NCI-H510A treated with DMSO at 0.1 percent for 48 hours (cell line): ENCODE measurements at regions not wholly inside any gene's neighbourhood (a gene's known extent, or its start where the extent isn't known, plus 50 kb on each side); places are given as distances from the start of the nearest gene placed in this dataset.

Experiments
- DNase-seq: peaks from one replicate; lab custom pipeline; 2025; lab: John Stamatoyannopoulos, UW

DNA sequence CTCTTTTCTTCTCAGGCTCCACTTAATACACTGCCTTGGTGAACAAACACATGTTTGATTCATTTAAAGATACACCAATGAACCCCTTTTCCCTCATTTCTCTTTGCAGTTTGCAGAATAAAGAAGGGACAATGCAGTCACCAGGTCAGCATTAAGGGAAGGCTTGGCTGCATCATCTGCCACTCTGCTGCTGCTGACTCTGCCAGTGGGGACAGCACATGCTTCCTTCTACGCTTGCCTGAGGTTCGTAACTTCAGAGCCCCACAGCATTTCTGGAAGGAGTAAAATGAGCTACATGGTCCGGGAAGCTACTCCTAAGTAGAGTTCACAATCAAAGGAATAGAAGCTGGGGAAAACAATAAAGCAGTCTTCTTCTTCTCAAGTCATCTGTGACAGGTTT lies 178.9 kb upstream of the GATB start:
- no peak for DNase-seq

DNA sequence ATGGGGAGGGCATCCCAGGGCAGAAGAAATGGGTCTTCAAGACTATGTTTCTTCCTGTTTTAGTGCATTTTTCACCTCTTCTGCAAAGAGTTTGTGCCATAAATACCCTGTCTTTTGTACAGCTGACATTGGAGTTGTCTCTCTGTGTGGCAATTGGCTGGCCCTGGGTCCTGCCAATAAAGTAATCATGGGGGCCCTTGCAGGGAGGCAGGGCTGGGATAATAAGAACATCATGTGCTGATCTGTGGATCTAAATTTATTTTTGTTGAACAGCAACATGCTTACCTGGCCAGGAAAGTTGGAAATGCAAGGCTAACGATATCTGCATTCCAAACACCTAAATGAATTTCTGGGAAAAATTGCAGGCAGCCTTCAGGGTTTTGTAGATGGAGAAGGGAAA lies 174.6 kb upstream of the GATB start:
- DNase-seq, result no peak

DNA sequence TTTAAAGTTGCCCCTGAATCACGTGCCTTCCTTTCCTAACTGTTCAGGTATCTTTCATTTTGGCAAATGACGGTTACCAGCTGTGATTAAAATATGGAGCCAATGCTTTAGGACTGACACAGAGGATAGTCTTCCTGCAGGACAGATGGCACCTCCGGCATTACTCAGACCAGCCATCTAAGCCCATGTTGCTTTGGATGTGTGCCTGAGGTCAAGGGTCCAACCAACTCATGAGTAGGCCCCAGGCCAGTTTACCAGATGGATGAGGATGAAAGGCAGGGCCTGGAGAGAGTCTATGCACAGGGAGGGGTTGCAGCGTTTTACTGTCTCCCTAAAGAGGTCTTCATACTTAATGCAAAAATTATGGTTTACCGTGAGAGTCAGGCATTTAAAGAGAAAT lies 174.0 kb upstream of the GATB start:
- DNase-seq, result no peak

DNA sequence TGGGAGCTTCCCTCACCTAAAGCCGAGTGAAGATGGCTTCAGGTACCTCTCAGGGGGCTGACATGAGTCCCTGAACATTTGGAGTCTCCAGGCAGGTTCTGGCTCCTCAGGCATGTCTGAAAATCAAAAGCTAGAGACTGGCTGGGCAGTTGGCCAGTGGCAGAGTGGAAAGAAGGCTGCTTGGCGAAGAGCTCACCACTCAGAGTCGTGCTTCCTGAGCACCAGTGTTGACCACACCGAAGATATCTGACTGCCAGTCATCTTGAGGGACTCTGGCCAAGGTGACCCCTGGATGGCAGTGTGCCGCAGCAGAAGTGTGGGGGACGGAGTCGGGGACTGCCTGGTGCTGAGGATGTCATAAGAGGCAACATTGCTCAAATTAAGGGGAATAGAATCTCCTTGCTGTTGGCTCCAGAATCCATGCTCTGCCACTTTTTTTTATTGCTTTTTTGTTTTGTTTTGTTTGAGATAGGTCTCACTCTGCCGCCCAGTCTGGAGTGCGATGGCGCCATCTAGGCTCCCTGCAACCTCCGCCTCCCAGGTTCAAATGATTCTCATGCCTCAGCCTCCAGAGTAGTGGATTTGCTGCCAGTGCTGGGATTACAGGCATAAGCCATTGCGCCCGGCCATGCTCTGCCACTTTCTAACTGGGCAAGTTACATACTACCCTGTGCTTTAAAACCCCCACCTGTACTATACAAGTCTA lies 172.5 kb upstream of the GATB start:
- no peak for DNase-seq

DNA sequence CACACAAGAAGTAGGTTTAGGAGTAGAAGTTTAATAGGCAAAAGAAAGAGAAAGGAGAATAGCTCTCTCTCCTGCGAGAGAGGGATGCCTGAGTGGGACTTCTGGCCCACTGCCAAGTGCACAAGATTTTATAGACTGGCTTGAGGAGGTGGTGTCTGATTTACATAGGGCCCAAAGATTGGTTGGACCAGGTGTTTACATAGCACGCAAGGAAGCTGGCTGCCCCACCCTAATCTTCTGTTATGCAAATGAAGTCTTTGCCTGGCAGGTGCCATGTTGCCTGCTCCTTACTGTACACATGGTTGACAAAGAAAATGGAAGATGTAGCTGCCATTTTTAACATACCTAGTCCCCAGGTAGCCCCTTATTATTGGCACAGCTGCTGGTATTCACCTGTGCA lies 170.8 kb upstream of the GATB start:
- no peak for DNase-seq

DNA sequence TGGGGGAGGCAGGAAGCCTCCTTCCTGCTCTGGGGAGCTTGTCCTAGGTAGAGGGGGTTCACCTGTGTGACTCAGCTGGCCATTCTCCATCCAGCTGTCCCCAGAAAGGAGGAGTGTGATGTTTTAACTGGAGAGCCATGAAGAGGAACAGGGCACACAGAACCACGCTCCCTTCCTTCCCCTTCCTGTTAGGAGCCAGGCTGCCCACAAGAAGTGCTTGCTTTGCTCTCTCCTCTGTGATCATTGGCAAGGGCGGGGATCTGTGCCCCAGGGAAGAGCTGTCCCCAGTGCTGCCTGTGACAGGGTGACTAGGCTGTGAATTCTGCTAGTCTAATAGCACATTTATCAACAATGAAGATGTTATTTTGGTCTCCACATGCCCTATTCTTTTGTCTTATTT lies 169.6 kb upstream of the GATB start:
- DNase-seq, result peak; percentile 4

DNA sequence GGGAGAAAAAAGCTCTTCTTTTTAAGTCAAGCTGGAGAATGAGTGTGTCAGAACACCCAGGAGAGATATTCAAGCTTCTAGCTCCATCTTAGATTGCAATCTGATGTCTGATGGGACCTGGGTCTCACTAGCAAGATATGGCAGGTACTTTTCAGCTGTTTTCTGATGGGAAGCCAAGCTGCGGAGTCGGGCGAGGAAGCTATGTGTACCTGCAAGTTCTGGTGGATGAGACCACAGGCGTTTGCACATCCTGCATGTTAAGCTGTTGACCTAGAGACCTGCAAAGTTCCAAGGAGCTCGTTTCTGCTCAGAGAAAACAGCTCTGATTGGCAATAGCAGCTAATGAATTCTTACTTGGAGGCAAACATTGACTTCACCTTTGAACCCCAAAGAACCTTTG lies 167.3 kb upstream of the GATB start:
- no peak for DNase-seq

DNA sequence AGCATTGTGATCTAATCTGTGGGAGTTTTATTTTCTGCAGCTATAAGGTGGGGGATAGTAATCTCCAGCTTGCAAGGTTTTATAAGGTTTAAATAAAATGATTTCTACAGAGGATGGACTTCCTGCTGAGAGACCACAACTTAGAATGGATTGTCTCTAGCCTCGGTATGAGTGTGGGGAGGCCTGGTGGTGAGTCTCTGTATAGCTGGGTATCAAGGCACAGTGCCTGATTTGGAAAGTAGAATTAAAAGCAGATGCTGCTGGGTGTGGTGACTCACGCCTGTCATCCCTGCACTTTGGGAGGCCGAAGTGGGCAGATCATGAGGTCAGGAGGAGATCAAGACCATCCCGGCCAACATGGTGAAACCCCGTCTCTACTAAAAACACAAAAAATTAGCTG lies 162.0 kb upstream of the GATB start:
- DNase-seq, result no peak

DNA sequence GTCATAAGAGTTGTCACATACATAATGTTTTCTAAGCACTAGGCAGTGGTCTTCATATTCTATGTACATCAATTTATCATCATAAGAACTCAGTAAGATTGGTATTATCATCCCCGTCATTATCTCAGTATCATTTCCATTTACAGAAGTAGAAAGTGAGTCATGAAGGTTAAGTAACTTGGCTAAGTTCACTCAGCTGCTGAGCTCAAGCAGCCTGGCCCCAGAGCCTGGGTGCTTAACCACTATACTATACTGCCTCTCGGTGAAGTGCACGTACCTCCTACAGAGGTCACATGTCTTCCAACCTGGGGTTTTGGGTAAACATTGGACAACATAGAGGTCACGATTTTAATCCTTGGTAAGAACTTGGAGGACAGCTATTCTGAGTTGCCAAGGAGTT lies 161.5 kb upstream of the GATB start:
- DNase-seq, result no peak

DNA sequence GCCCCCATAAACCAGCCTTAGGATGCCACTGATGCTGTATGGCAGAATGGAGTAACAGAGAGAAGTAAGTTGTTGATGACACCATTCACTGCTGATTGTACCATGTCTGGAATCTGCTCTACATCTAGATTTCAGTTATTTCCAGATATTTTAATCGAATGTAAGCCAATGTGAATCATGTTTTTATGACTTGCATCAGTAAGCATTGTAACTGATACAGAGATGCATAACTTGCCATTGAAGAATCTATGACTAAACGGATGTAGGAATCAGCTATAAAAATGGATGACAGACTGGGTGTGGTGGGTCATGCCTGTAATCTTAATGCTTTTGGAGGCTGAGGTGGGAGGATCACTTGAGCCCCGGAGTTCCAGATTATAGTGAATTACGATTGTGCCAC lies 161.0 kb upstream of the GATB start:
- DNase-seq, result no peak

DNA sequence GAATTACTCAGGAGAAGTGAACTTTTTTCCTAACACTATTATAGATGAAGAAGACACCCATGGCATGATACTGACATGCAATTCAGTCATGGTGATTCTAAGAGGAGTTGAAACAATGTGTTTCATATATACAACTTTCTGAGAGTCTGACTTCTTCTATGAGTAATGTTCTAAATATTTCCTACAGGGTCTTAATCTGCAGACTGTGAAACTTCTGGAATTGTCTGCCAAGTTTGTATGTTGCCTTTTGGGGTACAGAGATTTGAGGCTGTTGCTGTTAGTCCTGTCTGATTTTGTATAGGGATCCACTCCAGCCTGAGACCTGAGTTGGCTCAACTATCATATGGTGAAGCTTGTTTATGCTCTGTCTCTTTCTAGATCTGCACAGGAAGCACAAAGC lies 160.6 kb upstream of the GATB start:
- DNase-seq, result no peak

DNA sequence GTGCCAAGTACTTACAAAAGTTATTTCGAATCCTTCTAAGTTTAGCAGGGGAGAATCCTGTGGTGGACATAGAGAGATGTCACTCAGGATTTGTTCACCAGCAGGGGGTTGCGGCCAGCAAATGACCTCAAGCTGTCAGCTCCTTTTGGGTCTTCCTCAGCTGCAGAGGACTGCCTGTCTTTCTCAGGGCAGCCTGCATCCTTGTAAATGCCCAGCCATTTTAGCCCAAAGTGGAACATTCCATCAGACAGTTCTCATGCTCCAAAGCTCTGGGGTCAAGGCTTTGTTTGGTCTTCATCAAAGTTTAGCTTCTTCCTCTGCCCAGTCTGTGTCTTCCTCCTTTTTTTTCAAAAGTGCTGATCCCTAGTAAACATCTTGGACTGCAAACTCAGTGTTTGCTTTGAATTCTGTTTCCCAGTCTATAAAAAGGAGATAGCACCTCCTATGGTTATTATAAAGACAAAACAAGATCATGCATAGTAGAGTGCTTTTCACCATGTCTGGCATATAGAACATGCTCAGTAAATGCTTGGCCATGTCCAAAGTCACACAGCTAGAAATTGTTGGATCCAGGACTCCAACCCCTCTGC lies 156.4 kb upstream of the GATB start:
- DNase-seq, result no peak

DNA sequence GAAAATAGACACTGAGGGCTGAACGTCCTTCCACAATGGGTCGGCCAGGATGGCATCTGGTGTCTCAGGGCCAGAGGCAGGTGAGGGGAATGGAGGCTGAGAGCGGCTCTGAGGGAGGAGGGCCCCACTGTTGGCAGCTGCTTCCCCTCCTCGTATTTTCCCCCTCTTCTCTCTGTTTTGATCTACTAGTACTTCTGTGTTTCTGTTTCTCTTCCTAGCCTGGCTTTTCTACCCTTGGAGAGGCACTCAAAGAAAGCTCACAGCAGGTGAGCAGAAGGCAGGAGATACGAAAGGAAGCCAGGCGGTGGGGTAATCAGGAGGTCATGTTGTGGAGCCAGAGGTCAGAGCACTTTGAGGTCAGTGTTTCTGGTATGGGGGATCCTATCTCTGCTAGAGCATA lies 151.8 kb upstream of the GATB start:
- peak; percentile 27 for DNase-seq

DNA sequence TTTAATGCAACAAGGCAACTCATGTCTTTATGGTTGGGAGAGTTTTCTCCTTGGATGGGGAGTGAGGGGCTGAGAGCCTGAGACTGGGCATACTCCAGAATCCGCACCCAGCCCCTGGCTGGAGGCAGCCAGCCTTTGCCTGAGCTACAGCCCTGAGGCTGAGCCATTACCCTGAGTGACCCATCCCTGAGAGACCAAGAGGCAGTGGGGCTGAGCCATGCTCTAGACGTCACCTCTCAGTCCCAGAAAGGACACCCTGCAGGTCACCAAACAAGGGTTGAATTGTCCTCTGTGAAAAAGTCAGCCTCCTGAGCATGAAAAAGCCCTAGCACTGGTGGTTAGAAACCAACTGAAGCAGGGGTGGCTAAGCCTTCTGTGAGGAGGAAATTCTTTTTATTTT lies 151.2 kb upstream of the GATB start:
- no peak for DNase-seq

DNA sequence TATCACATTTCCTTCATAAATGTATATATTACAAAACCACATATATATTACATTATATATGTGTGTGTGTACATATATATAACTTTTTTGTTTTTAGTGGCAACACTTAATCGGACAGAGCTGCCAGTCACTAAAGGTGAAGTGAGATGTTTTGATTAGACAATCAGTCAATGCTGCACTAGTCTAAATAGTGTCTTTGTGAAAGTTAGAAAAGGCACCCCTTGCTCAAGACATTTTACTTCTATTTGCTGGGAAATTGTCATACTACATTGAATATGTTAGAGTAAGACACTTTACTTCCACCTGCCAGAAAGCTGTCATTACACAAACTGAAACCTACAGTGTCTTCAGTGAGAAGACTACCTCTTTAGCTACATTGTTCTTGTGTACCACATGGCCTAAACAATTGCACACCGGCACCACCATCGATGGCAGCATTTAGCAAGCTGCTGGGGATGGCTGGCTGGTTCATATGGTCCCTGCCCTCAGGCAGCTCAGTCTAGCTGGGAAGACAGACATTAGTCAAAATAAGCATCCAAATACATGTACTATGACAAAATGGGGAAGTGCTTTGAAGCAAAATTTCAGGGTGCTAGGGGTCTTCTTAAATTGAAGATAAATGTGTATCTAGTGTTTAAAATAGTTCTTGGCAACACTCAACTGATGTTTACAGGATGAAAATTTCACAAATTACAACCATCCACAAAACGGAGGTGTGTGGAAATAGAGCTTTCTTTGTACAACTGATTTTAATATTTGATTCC lies 148.1 kb upstream of the GATB start:
- DNase-seq, result no peak

DNA sequence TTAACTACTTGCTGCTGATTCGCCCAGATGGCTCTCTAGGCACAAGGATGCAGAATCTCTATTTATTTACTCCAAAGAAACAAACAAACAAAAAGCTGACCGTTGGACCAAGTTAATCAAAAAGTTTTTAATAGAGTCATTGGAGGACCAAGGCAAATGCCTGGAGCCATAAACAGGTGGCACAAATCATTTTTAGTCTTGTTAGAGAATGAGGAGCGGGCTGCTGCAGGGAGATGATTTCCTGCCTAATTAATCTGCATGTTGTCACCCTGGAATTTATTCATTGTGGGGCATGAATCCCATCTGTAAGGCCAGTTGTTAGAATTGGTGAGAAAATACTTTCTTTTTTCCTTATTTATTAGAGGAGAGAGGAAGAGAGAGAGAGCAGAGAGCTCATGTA lies 147.4 kb upstream of the GATB start:
- DNase-seq, result no peak

DNA sequence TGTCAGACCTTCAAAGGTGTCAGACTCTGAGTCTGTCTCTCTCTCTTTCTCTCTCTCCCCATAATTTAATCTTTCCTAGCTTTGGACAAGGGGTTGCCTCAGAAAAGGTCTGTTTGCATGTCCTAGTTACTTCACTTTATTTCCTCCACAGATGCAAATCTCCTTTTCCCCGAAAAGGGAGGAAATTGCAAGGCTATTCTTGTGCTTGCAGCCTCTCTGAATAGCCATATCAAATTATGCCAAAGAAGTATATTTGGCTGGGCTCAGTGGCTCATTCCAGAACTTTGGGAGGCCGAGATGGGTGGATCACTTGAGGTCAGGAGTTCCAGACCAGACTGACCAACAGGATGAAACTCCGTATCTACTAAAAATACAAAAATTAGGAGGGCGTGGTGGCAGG lies 145.6 kb upstream of the GATB start:
- no peak for DNase-seq

DNA sequence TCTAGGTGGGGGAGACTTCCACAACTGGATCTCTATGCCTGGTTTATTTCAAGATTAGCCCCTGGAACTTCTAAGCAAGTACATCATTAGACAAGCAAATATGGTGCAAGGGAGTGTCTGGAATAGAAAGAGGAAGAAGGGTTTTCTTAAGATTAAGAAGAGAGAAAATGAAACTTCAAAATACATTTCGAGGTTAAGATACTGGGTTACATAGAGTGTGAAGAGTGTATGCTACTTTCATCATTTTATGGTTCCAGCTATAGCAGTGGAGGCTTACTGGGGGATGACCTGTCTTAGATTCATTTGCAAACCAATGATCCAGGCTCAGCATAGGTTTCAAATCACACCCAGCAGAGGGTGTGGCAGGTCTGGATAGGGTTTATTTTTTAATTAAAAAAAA lies 144.4 kb upstream of the GATB start:
- no peak for DNase-seq

DNA sequence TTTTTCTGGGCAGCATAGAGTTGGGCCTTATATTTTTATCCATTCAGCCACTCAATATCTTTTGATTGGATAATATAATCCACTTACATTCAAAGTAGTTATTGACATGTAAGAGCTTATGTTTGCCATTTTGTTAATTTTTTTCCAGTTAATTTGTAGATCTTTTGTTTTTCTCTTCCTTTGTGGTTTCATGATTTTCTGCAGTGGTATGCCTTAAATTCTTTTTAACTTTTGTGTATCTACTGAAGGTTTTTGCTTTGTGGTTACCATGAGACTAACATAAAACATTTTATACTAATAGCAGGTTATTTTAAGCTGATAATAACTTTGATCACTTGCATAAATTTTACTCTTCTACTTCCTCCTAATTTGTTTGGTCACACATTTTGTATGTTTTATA lies 140.8 kb upstream of the GATB start:
- DNase-seq, result no peak

DNA sequence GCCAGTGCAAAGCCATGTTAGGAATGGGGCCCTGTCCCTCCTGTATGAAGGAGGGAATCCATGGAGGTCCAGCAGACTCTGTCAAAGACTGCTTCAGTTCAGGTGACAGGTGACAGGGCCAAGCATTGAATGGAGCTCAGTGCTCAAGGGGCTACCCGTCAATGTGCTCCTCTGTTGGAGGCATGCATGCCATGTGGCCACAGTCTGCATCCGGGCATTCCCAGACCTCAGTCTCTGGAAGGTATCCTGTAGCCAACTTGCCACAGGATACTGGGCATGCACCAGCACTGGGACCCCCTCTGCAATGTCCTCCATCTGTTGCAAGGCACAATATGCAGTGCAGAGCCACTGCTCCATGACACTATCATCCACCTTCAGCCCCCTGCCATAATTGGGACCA lies 136.1 kb upstream of the GATB start:
- no peak for DNase-seq

DNA sequence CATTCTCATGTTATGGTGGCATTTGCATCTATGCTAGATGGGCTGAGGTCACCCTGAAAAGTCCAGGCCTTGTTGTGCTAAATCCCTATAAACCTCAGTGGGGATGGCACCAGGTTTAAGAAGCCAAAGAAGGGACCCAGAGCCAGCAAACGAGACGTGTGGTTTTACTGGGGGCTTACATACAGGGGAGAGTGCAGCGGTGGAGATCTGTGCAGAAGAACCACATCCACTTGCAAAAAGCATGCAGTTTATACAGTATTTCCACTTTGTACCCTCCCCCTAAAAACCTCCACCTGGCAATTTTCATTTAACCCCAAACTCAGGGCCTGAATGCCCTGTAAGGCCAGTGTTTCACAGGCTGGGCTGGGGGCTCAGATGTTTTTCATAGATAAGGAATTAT lies 134.9 kb upstream of the GATB start:
- no peak for DNase-seq

DNA sequence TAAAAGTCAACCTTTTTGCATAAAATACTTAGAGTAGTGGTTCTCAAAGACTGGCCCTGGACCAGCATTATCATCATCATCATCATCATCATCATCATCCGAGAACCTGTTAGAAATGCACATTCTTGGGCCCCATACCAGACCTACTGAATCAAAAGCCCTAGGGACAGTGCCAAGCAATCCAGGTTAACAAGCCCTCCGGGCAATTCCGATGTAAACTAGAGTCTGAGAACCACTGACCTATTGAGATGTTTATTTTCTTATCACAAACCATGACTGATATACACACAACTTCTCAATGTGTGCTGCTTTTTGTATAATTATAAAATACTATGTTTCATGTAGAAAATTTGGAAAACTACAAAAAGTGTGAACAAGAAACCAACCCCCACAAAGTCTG lies 133.4 kb upstream of the GATB start:
- DNase-seq, result no peak

DNA sequence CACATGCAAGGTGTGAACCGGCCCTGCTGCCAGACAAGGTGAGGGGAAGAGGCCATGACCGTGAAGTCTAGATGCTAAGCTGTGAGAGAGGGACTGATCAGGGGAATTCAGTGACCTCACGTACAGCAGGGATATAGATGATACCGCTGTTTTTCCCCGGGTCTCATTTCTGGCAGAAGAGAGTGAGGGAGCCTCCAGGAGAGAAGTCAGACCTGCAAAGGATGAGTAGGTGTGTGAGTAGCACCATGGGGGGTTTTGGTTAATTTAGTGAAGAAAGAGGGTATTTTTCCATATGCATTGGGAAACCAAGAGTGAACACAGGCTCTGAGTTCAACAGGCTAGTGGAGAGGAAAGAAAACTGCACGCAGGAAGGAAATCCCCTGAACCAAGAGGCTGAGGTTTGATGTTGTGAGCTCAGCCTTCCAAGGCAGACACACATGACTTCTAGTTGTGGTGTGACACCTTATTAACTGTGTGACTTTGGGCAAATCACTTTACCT lies 127.6 kb upstream of the GATB start:
- DNase-seq, result no peak

DNA sequence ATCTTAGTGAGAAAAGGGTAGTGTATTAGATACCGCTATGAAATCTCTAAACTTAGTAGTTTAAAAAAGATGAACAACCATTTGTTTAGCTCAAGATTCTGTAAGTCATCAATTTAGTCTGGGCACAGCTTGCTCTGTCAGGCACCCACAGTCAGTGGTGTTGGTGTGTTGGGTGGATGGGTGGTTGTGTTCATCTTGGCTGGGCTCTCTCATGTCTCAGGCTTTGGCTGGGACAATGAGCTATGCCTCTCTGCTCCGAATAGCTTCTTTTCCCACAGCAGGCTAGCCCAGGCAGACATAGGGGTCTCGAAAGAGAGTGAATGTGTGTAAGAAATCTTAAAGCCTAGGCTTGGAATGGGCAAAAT lies 127.0 kb upstream of the GATB start:
- no peak for DNase-seq
